ENCODE measurements at regions not wholly inside any gene's neighbourhood (a gene's known extent, or its start where the extent isn't known, plus 50 kb on each side); places are given as distances from the start of the nearest gene placed in this dataset.

- Mint-ChIP-seq H3K36me3 (no peaks in the 10 kb centered on the region), H3K4me1 (ENCODE audit: low read depth) (peaks cover 22% of the 10 kb centered on the region), H3K27me3 (peaks cover 1% of the 10 kb centered on the region), H3K9me3 (ENCODE audit: low read depth) (no peaks in the 10 kb centered on the region), H3K27ac (no peak overlapping the region), H3K4me3 (peak overlapping the region; percentile 51)
Observed at GRCh38 chr15:29452881-29453731, 183.5 kb upstream of the NSMCE3 start.

GRCh38 chr15:29451201-29451781 lies 181.7 kb upstream of the NSMCE3 start:
- H3K4me1 Mint-ChIP-seq (ENCODE audit: low read depth), result peaks cover 22% of the 10 kb centered on the region
- H3K36me3 Mint-ChIP-seq, result no peaks in the 10 kb centered on the region
- peaks cover 1% of the 10 kb centered on the region for H3K27me3 Mint-ChIP-seq
- no peak overlapping the region for H3K27ac Mint-ChIP-seq
- no peaks in the 10 kb centered on the region for H3K9me3 Mint-ChIP-seq (ENCODE audit: low read depth)
- H3K4me3 Mint-ChIP-seq, result no peak overlapping the region

DNA sequence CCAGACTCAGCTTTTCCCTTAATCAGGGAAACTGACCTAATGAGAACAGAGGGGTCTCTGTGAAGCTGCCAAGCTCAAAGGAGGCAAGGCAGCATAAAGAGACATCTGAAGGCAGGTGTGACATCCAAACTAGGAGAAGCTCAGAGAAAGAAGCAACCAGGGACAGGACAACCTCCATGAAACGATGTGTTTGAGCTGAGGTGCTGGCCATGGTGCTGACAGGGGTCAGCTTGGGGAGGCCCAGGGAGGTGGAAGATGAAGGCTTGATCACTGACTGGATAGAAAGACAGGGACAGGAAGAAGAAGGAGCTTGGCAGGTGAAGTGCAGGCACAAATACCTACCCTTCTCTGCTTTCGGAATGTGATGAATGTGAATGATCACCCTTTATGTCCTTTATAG lies 179.5 kb upstream of the NSMCE3 start:
- peaks cover 20% of the 10 kb centered on the region for H3K4me1 Mint-ChIP-seq (ENCODE audit: low read depth)
- no peaks in the 10 kb centered on the region for H3K36me3 Mint-ChIP-seq
- H3K27me3 Mint-ChIP-seq, result peaks cover 1% of the 10 kb centered on the region
- H3K9me3 Mint-ChIP-seq (ENCODE audit: low read depth), result no peaks in the 10 kb centered on the region
- H3K4me3 Mint-ChIP-seq, result no peak overlapping the region
- H3K27ac Mint-ChIP-seq, result no peak overlapping the region

GRCh38 chr15:29448320-29448719 lies 178.7 kb upstream of the NSMCE3 start:
- H3K9me3 Mint-ChIP-seq (ENCODE audit: low read depth), result no peaks in the 10 kb centered on the region
- H3K36me3 Mint-ChIP-seq, result no peaks in the 10 kb centered on the region
- no peak overlapping the region for H3K27ac Mint-ChIP-seq
- H3K4me1 Mint-ChIP-seq (ENCODE audit: low read depth), result peaks cover 12% of the 10 kb centered on the region
- no peak overlapping the region for H3K4me3 Mint-ChIP-seq
- H3K27me3 Mint-ChIP-seq, result peaks cover 1% of the 10 kb centered on the region

- H3K4me1 Mint-ChIP-seq (ENCODE audit: low read depth), result no peaks in the 10 kb centered on the region
Observed at GRCh38 chr15:29446480-29446879, 176.9 kb upstream of the NSMCE3 start.

GRCh38 chr15:29442532-29442931 lies 172.9 kb upstream of the NSMCE3 start:
- H3K4me3 Mint-ChIP-seq, result no peak overlapping the region
- H3K27ac Mint-ChIP-seq, result no peak overlapping the region
- H3K36me3 Mint-ChIP-seq, result no peaks in the 10 kb centered on the region
- no peaks in the 10 kb centered on the region for H3K4me1 Mint-ChIP-seq (ENCODE audit: low read depth)
- peaks cover 9% of the 10 kb centered on the region for H3K27me3 Mint-ChIP-seq
- H3K9me3 Mint-ChIP-seq (ENCODE audit: low read depth), result no peaks in the 10 kb centered on the region

More at GRCh38 chr15:29446480-29446879, 176.9 kb upstream of the NSMCE3 start:
- Mint-ChIP-seq H3K27me3 (peaks cover 1% of the 10 kb centered on the region), H3K4me3 (no peak overlapping the region), H3K36me3 (no peaks in the 10 kb centered on the region), H3K9me3 (ENCODE audit: low read depth) (no peaks in the 10 kb centered on the region), H3K27ac (no peak overlapping the region)

DNA sequence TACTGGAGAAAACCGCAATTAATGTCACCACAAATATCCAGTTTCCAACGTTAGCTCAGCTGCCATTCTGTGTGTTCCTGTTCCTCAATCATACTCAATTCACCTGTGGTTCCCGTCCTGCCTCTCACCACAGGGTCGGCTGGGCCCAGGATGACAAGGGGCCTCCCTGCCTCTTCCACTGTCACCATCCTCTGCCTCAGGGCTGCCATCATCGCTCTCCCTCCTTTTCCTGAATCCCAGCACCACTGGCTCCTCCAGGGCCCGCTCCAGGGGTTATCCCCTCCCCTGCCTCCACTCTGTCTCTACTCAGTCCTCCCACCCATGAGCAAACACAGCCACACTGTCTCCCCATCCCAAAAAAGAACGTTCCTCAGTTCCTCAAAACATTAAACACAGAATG lies 170.9 kb upstream of the NSMCE3 start:
- H3K36me3 Mint-ChIP-seq, result no peaks in the 10 kb centered on the region
- no peaks in the 10 kb centered on the region for H3K4me1 Mint-ChIP-seq (ENCODE audit: low read depth)
- H3K4me3 Mint-ChIP-seq, result no peak overlapping the region
- peaks cover 12% of the 10 kb centered on the region for H3K27me3 Mint-ChIP-seq
- no peak overlapping the region for H3K27ac Mint-ChIP-seq
- H3K9me3 Mint-ChIP-seq (ENCODE audit: low read depth), result no peaks in the 10 kb centered on the region

- Mint-ChIP-seq H3K27ac (no peak overlapping the region), H3K27me3 (peaks cover 15% of the 10 kb centered on the region), H3K36me3 (no peaks in the 10 kb centered on the region), H3K4me1 (ENCODE audit: low read depth) (no peaks in the 10 kb centered on the region), H3K9me3 (ENCODE audit: low read depth) (no peaks in the 10 kb centered on the region), H3K4me3 (no peak overlapping the region)
Observed at GRCh38 chr15:29438703-29439055, 169.1 kb upstream of the NSMCE3 start.

DNA sequence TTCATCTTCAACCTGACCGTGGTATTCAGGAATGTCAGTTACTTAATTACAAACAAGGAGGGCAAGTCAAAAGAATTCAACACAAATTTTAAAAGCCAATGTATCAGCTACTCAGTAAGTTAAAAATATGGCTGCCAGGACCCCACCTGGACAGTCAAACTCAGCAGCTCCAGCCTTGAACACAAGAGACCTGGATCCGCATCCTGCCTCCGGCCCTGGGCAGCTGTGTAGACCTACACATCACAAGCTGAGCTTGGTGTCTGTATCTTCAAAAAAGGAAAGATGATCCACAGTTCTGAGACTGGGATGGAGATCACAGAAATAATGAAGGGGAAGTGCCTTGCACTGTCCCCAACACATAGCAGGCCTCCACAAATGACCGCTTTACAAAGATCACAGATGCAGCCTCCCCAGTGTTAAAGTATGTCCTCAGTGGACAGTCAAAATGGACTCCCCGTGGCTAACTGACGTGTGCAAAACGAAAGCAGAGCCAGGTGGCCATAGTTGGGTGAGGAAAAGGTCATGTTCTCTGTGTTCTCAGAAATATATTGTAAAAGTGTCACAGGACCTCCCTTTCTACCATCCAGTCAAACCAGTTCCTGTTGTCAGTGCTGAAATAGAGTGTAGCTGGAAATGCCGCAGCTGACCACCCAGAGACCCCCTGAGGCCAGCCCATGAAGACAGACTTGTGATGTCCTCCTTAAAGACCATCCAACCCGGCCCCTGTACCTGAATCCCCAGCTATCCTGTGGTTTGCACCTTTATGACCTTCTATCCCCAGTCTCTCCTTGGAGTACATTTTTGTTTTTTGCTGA lies 168.5 kb upstream of the NSMCE3 start:
- no peaks in the 10 kb centered on the region for H3K4me1 Mint-ChIP-seq (ENCODE audit: low read depth)
- no peaks in the 10 kb centered on the region for H3K9me3 Mint-ChIP-seq (ENCODE audit: low read depth)
- peaks cover 15% of the 10 kb centered on the region for H3K27me3 Mint-ChIP-seq
- no peak overlapping the region for H3K27ac Mint-ChIP-seq
- H3K36me3 Mint-ChIP-seq, result no peaks in the 10 kb centered on the region
- no peak overlapping the region for H3K4me3 Mint-ChIP-seq

DNA sequence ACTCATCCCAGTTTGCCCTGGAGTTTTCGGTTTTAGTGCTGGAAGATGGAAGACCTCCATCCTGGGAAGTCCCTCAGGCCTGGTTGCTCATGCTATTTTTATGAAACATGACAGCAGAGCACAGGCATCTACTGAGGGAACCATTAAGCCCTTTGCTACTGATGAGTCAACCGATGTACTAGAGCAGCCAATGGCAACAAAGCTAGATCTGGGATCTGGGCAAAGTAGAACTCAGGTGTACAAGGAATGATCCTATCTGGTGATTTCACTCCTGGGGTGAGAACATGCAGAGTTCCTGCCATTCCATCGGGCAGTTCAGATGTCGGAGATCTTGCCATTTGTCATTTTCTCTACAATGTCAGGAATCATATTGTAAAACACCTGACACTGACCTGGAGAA lies 166.2 kb upstream of the NSMCE3 start:
- Mint-ChIP-seq H3K9me3 (ENCODE audit: low read depth) (no peaks in the 10 kb centered on the region), H3K4me3 (no peak overlapping the region), H3K36me3 (no peaks in the 10 kb centered on the region), H3K4me1 (ENCODE audit: low read depth) (no peaks in the 10 kb centered on the region), H3K27me3 (peaks cover 11% of the 10 kb centered on the region), H3K27ac (no peak overlapping the region)

- H3K4me1 Mint-ChIP-seq (ENCODE audit: low read depth), result no peaks in the 10 kb centered on the region
- peaks cover 8% of the 10 kb centered on the region for H3K27me3 Mint-ChIP-seq
- H3K27ac Mint-ChIP-seq, result no peak overlapping the region
- no peaks in the 10 kb centered on the region for H3K36me3 Mint-ChIP-seq
- no peak overlapping the region for H3K4me3 Mint-ChIP-seq
- H3K9me3 Mint-ChIP-seq (ENCODE audit: low read depth), result no peaks in the 10 kb centered on the region
Observed at GRCh38 chr15:29434280-29434679, 164.7 kb upstream of the NSMCE3 start.

DNA sequence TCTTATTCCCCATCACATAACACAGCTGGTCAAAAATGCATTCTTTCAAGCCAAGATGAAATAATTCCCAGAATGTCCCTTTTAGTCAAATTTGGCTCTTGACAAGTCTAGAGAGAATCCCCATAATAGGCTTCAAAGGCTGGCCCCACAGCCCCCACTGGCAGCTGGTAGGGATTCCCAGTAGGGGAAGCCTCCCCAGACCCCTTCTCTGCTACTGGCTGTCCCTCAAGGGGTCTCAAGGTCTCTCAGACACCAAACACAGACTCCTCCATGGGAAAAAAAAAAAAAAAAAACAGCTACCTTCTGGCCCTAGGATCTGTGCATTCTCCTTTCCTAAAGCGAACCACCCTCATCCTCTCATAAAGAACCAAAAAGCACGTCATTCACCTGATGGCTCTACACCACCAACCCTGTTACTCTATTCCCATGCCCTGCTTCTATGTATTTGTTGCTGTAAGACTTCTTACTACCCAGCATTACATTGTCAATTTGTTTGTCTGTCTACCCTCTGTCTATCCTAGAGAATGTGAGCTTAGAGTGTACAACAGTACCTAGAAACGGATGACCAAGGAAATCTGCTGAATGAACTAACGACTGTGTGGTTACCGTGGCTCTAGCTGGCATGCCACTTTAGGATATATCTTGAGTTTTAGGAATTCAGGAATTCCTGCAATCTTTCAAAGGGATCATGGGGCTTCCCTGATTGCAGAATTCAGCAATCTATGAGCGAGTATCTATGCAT lies 164.1 kb upstream of the NSMCE3 start:
- Mint-ChIP-seq H3K27me3 (peaks cover 7% of the 10 kb centered on the region), H3K27ac (no peak overlapping the region), H3K9me3 (ENCODE audit: low read depth) (no peaks in the 10 kb centered on the region), H3K4me1 (ENCODE audit: low read depth) (no peaks in the 10 kb centered on the region), H3K36me3 (no peaks in the 10 kb centered on the region), H3K4me3 (no peak overlapping the region)

- H3K36me3 Mint-ChIP-seq, result no peaks in the 10 kb centered on the region
- H3K27me3 Mint-ChIP-seq, result peaks cover 6% of the 10 kb centered on the region
- no peaks in the 10 kb centered on the region for H3K9me3 Mint-ChIP-seq (ENCODE audit: low read depth)
- H3K27ac Mint-ChIP-seq, result no peak overlapping the region
- no peak overlapping the region for H3K4me3 Mint-ChIP-seq
- no peaks in the 10 kb centered on the region for H3K4me1 Mint-ChIP-seq (ENCODE audit: low read depth)
Observed at GRCh38 chr15:29433050-29433318, 163.4 kb upstream of the NSMCE3 start.

DNA sequence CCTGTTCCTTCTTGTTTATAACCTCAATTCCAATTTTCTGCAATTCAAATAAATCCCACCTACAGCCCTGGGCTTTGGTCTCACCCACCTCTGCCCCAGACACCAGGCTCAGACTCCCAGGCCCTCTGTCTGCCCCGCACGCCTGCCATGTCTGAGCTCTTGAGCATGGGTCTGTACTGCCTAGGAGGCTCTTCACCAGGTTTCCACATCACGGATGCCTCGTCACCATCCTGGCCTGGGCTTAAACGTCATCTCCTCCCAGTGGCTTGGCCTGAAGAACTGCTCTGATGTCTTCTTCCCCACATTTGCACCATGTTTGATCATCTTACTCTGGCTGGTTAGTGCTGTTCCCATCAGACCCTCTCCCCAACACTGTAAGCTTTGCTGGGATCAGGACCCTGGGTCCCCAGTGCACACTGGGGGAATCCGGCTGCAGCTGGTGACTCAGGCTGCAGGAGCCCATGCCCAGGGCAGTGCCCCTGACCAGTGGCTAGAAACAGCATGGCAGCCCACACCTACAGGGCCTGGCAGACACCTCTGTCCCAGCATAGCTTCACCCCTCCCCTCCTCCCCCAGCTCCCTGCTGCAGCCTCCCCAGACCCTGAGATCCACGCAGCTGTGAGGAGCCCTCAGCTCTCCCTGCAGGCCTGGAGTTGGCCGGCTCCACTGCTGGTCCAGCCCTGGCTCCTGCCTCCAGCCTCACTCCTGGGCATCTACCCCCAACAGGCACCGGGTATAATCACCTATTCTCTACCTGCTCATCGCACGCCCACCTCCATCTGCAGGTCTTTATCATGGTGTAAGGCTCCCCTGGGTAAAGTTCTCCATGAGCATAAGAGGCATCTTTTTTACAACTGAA lies 162.8 kb upstream of the NSMCE3 start:
- no peak overlapping the region for H3K4me3 Mint-ChIP-seq
- no peaks in the 10 kb centered on the region for H3K9me3 Mint-ChIP-seq (ENCODE audit: low read depth)
- no peaks in the 10 kb centered on the region for H3K36me3 Mint-ChIP-seq
- no peak overlapping the region for H3K27ac Mint-ChIP-seq
- H3K27me3 Mint-ChIP-seq, result peaks cover 7% of the 10 kb centered on the region
- no peaks in the 10 kb centered on the region for H3K4me1 Mint-ChIP-seq (ENCODE audit: low read depth)

All from activated naive CD8-positive, alpha-beta T cell (primary cell).